ENCODE measurements at regions not wholly inside any gene's neighbourhood (a gene's known extent, or its start where the extent isn't known, plus 50 kb on each side); places are given as distances from the start of the nearest gene placed in this dataset.

DNA sequence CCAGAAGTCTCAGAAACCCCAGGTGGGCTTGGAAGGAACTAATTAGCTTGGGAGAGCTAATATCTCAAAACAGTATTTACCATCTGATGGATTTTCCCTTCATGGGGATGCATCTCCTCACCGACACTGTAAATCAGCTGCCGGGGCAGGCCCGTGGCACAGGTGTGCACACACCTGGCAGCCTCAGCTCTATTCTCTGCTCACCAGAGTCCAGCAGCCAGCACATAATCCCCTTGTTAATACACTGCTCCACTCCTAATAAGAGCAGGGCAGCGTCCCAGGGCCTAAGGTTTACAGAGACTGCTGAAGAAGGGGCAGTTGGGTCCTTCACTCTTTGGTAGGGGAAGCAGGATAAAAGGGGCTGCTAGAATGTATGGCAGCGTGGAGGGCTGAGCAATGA is 200.0 kb downstream of the TOMM20 start:
- TF ChIP-seq, protein P1, sequence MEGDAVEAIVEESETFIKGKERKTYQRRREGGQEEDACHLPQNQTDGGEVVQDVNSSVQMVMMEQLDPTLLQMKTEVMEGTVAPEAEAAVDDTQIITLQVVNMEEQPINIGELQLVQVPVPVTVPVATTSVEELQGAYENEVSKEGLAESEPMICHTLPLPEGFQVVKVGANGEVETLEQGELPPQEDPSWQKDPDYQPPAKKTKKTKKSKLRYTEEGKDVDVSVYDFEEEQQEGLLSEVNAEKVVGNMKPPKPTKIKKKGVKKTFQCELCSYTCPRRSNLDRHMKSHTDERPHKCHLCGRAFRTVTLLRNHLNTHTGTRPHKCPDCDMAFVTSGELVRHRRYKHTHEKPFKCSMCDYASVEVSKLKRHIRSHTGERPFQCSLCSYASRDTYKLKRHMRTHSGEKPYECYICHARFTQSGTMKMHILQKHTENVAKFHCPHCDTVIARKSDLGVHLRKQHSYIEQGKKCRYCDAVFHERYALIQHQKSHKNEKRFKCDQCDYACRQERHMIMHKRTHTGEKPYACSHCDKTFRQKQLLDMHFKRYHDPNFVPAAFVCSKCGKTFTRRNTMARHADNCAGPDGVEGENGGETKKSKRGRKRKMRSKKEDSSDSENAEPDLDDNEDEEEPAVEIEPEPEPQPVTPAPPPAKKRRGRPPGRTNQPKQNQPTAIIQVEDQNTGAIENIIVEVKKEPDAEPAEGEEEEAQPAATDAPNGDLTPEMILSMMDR (IDR thresholded peaks at IDR 0.05): no peak
- TF ChIP-seq POLR2A (IDR thresholded peaks at IDR 0.05): no peak
